ENCODE measurements at regions not wholly inside any gene's neighbourhood (a gene's known extent, or its start where the extent isn't known, plus 50 kb on each side); places are given as distances from the start of the nearest gene placed in this dataset.
A peak's percentile ranks its signal among the peaks of the same experiment; 100 is the strongest.

GRCh38 chr10:42924484-42924883 is 141.9 kb downstream of the BMS1 start:
- POLR2A ChIA-PET = no interaction called here
- no peaks in the 10 kb centered on the region for H3K9me3 Mint-ChIP-seq
- H3K27me3 Mint-ChIP-seq = peaks cover 17% of the 10 kb centered on the region
- H3K4me1 Mint-ChIP-seq = no peaks in the 10 kb centered on the region
- no peaks in the 10 kb centered on the region for H3K36me3 Mint-ChIP-seq (ENCODE audit: low read depth)
- H3K4me3 Mint-ChIP-seq = no peak overlapping the region
- H3K27ac Mint-ChIP-seq = no peak overlapping the region
- DNase-seq = no peak
- CTCF ChIA-PET = no interaction called here

GRCh38 chr10:42926843-42927242 is 144.2 kb downstream of the BMS1 start:
- Mint-ChIP-seq H3K9me3 (no peaks in the 10 kb centered on the region), H3K27ac (no peak overlapping the region), H3K27me3 (peaks cover 15% of the 10 kb centered on the region), H3K4me1 (no peaks in the 10 kb centered on the region), H3K4me3 (no peak overlapping the region), H3K36me3 (ENCODE audit: low read depth) (no peaks in the 10 kb centered on the region)
- DNase-seq = no peak
- ChIA-PET CTCF (no interaction called here), POLR2A (no interaction called here)

- POLR2A ChIA-PET = no interaction called here
- no peaks in the 10 kb centered on the region for H3K9me3 Mint-ChIP-seq
- no peak for DNase-seq
- CTCF ChIA-PET = no interaction called here
- no peak overlapping the region for H3K4me3 Mint-ChIP-seq
- peaks cover 17% of the 10 kb centered on the region for H3K27me3 Mint-ChIP-seq
- no peak overlapping the region for H3K27ac Mint-ChIP-seq
- peaks cover 2% of the 10 kb centered on the region for H3K4me1 Mint-ChIP-seq
- no peaks in the 10 kb centered on the region for H3K36me3 Mint-ChIP-seq (ENCODE audit: low read depth)
Measured at GRCh38 chr10:42928064-42928463, 145.5 kb downstream of the BMS1 start.

- Mint-ChIP-seq H3K27me3 (peaks cover 23% of the 10 kb centered on the region), H3K4me1 (peaks cover 8% of the 10 kb centered on the region), H3K4me3 (no peak overlapping the region), H3K36me3 (ENCODE audit: low read depth) (no peaks in the 10 kb centered on the region), H3K9me3 (no peaks in the 10 kb centered on the region), H3K27ac (no peak overlapping the region)
- CTCF ChIA-PET = no interaction called here
- POLR2A ChIA-PET = no interaction called here
- DNase-seq = no peak
Measured at GRCh38 chr10:42929236-42929635, 146.6 kb downstream of the BMS1 start.

- Mint-ChIP-seq H3K4me1 (peaks cover 8% of the 10 kb centered on the region), H3K27me3 (peaks cover 28% of the 10 kb centered on the region), H3K4me3 (no peak overlapping the region), H3K9me3 (no peaks in the 10 kb centered on the region), H3K27ac (no peak overlapping the region), H3K36me3 (ENCODE audit: low read depth) (no peaks in the 10 kb centered on the region)
- POLR2A ChIA-PET = no interaction called here
- CTCF ChIA-PET = no interaction called here
- DNase-seq = no peak
Measured at GRCh38 chr10:42929993-42930392, 146.9 kb upstream of the RET start.

GRCh38 chr10:42930516-42931192 is 146.2 kb upstream of the RET start:
- ChIA-PET POLR2A (no interaction called here), CTCF (no interaction called here)
- peaks cover 28% of the 10 kb centered on the region for H3K27me3 Mint-ChIP-seq
- no peaks in the 10 kb centered on the region for H3K36me3 Mint-ChIP-seq (ENCODE audit: low read depth)
- peaks cover 8% of the 10 kb centered on the region for H3K4me1 Mint-ChIP-seq
- H3K27ac Mint-ChIP-seq = no peak overlapping the region
- no peak overlapping the region for H3K4me3 Mint-ChIP-seq
- H3K9me3 Mint-ChIP-seq = no peaks in the 10 kb centered on the region
- no peak for DNase-seq

- ChIA-PET CTCF (no interaction called here), POLR2A (no interaction called here)
- Mint-ChIP-seq H3K4me3 (no peak overlapping the region), H3K27ac (no peak overlapping the region), H3K36me3 (ENCODE audit: low read depth) (no peaks in the 10 kb centered on the region), H3K9me3 (no peaks in the 10 kb centered on the region), H3K4me1 (peaks cover 8% of the 10 kb centered on the region), H3K27me3 (peaks cover 28% of the 10 kb centered on the region)
- no peak for DNase-seq
Measured at GRCh38 chr10:42932116-42932515, 144.8 kb upstream of the RET start.

GRCh38 chr10:42932735-42933447 is 144.0 kb upstream of the RET start:
- peaks cover 8% of the 10 kb centered on the region for H3K4me1 Mint-ChIP-seq
- no peaks in the 10 kb centered on the region for H3K9me3 Mint-ChIP-seq
- no peaks in the 10 kb centered on the region for H3K36me3 Mint-ChIP-seq (ENCODE audit: low read depth)
- POLR2A ChIA-PET = no interaction called here
- CTCF ChIA-PET = no interaction called here
- H3K4me3 Mint-ChIP-seq = peak overlapping the region; percentile 14
- H3K27me3 Mint-ChIP-seq = peaks cover 28% of the 10 kb centered on the region
- H3K27ac Mint-ChIP-seq = no peak overlapping the region
- DNase-seq = no peak

GRCh38 chr10:42933448-42934340 is 143.2 kb upstream of the RET start:
- Mint-ChIP-seq H3K27me3 (peaks cover 28% of the 10 kb centered on the region), H3K36me3 (ENCODE audit: low read depth) (no peaks in the 10 kb centered on the region), H3K4me1 (peaks cover 8% of the 10 kb centered on the region), H3K9me3 (no peaks in the 10 kb centered on the region), H3K4me3 (no peak overlapping the region), H3K27ac (no peak overlapping the region)
- ChIA-PET CTCF (no interaction called here), POLR2A (no interaction called here)
- DNase-seq = no peak

GRCh38 chr10:42934351-42934811 is 142.5 kb upstream of the RET start:
- ChIA-PET POLR2A (no interaction called here), CTCF (no interaction called here)
- Mint-ChIP-seq H3K9me3 (no peaks in the 10 kb centered on the region), H3K4me1 (peaks cover 8% of the 10 kb centered on the region), H3K27ac (no peak overlapping the region), H3K36me3 (ENCODE audit: low read depth) (no peaks in the 10 kb centered on the region), H3K27me3 (peaks cover 28% of the 10 kb centered on the region), H3K4me3 (no peak overlapping the region)
- no peak for DNase-seq

GRCh38 chr10:42934842-42935241 is 142.0 kb upstream of the RET start:
- Mint-ChIP-seq H3K27ac (no peak overlapping the region), H3K27me3 (peaks cover 28% of the 10 kb centered on the region), H3K9me3 (no peaks in the 10 kb centered on the region), H3K36me3 (ENCODE audit: low read depth) (no peaks in the 10 kb centered on the region), H3K4me3 (no peak overlapping the region), H3K4me1 (peaks cover 8% of the 10 kb centered on the region)
- no peak for DNase-seq
- CTCF ChIA-PET = no interaction called here
- POLR2A ChIA-PET = no interaction called here

GRCh38 chr10:42935466-42935865 is 141.4 kb upstream of the RET start:
- peaks cover 28% of the 10 kb centered on the region for H3K27me3 Mint-ChIP-seq
- CTCF ChIA-PET = no interaction called here
- no peaks in the 10 kb centered on the region for H3K9me3 Mint-ChIP-seq
- H3K4me3 Mint-ChIP-seq = no peak overlapping the region
- POLR2A ChIA-PET = no interaction called here
- H3K27ac Mint-ChIP-seq = no peak overlapping the region
- H3K4me1 Mint-ChIP-seq = peaks cover 8% of the 10 kb centered on the region
- DNase-seq = no peak
- no peaks in the 10 kb centered on the region for H3K36me3 Mint-ChIP-seq (ENCODE audit: low read depth)

- Mint-ChIP-seq H3K9me3 (no peaks in the 10 kb centered on the region), H3K4me3 (no peak overlapping the region), H3K36me3 (ENCODE audit: low read depth) (no peaks in the 10 kb centered on the region), H3K27ac (no peak overlapping the region), H3K27me3 (peaks cover 27% of the 10 kb centered on the region), H3K4me1 (peaks cover 8% of the 10 kb centered on the region)
- ChIA-PET CTCF (no interaction called here), POLR2A (no interaction called here)
- no peak for DNase-seq
Measured at GRCh38 chr10:42936580-42936979, 140.3 kb upstream of the RET start.
